HUDEP-2 (cell line): ENCODE measurements at regions not wholly inside any gene's neighbourhood (a gene's known extent, or its start where the extent isn't known, plus 50 kb on each side); places are given as distances from the start of the nearest gene placed in this dataset.
A peak's percentile ranks its signal among the peaks of the same experiment; 100 is the strongest.

ENCODE experiments used
- DNase-seq, 76 experiments: peaks; one replicate each; lab custom pipeline; 2025; ENCODE audit not compliant: unreplicated experiment in 76 of 76; lab: John Stamatoyannopoulos, UW

DNA sequence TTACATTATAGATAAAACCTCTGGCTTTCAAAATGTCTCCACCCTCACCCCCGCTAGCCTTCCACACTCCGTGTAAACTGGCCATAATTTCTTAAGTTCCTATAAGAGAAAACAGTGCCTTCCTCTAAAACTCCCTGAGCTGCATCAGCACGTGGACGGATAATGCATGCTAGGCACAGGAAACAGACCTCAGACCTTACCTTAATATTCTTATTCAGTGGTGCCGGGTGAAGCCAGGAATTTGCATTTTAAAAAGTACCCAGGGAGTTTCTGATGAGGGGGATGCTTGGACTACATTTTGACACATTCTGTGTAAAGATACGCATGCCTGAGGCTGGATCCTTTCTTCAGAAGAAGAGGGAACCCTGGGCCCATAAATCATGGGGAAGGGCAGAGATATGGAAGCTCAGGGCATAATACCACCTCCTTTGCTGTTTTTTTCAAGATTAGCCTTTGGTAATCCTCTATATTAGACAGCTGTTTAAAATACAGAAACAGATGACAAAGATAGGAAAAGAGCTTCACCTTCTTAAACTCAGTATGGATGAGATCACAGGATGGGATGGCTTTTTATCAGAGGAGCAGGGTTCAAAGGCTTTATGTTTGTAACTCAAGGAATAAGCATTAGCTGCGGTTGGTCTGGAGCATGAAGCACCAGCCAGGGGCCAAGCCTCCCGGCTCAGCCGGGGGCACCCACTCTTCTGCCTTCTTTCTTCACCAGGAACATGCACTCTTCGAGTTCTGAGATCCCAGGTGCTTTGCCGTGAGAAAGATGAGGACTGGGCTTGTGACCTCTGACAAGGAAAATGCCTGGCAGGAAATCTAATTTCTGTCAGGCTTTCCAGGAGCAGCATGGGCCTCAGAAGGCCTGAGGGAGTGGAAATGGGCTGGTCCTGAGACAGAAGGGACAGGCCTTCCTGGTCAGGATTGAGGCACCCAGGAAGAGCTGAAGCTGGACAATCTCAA lies 218.1 kb upstream of the SOX4 start:
- no peak for DNase-seq

DNA sequence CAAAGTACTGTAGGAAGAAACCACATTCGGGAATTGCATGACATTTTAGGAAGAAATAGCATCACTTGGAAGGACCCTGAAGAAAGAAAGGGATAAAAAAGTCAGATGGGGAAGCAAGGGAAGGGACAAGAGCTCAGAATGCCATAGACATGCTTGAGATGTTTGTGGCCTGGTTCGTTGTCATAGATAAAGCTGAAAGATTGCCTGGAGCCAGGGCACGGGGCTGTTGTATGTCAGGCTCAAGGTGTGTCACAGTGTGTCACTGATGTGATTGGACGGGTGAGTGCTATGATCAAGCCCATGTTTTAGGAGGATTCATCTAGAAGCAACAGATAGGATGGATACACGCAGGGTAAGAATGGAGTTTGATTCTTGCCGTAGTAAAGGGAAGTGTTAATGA lies 216.2 kb upstream of the SOX4 start:
- no peak for DNase-seq

- no peak for DNase-seq
Observed at GRCh38 chr6:21381331-21381963, 212.1 kb upstream of the SOX4 start.

GRCh38 chr6:21382821-21383449 lies 210.6 kb upstream of the SOX4 start:
- no peak for DNase-seq

- no peak for DNase-seq
Observed at GRCh38 chr6:21383450-21384085, 210.0 kb upstream of the SOX4 start.

DNA sequence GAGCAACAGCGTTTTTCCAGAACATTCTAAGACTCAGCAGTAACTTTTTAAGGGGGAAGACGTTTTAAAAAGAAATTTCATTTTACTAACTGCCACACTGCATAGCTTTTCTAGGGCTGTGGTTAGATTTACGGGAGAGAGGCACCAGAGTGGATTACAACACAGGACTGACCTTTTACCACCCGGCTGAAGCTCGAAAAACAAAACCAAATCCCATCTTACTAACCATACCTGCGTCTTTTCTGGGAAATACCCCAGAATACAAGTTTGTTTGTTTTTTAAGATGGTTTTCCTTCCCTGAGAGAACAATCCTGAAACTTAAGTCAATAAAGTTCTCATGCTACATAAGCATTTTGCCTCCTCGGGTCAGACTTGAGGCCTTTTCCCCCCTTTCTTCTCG lies 209.3 kb upstream of the SOX4 start:
- no peak for DNase-seq

GRCh38 chr6:21386744-21387143 lies 206.8 kb upstream of the SOX4 start:
- peak in 3 of 76 experiments; percentile 7 to 19 (median 15) for DNase-seq

DNA sequence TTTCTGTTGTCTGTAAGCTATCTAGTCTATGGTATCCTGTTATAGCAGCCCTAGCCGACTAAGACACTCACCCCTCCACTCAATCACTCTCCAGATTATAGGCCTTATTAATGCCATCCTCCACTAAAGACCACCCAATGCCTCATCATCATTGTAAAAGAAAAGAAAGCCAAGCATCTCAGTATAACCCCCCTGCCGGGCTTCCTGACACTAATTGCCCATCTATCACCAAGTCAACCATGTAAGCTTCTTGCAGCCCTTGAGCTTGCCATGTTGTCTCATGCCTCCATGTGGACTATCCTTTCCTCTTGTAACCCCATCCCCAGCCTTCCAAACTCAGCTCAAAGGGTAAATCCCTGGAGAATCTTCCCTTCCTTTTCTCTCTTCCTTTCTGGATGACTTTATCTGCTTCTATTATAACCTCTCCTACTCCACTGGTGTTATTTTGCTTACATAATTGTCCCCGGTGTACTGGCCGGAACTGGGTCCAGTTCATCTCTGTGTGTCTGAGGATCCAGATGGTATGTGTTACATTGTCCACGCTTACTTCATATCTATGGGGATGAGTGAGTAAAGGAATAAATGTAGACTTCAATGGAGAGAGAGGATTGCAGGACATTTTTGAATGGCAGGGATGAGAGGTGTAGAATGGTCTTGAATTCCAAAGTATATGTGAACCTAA lies 202.9 kb upstream of the SOX4 start:
- no peak for DNase-seq

- no peak for DNase-seq
Observed at GRCh38 chr6:21392177-21392576, 201.4 kb upstream of the SOX4 start.

- no peak for DNase-seq
Observed at GRCh38 chr6:21393441-21394165, 199.9 kb upstream of the SOX4 start.

GRCh38 chr6:21395121-21395520 lies 198.4 kb upstream of the SOX4 start:
- peak in 1 of 76 experiments; percentile 3 for DNase-seq

- no peak for DNase-seq
Observed at GRCh38 chr6:21396313-21396712, 197.2 kb upstream of the SOX4 start.

DNA sequence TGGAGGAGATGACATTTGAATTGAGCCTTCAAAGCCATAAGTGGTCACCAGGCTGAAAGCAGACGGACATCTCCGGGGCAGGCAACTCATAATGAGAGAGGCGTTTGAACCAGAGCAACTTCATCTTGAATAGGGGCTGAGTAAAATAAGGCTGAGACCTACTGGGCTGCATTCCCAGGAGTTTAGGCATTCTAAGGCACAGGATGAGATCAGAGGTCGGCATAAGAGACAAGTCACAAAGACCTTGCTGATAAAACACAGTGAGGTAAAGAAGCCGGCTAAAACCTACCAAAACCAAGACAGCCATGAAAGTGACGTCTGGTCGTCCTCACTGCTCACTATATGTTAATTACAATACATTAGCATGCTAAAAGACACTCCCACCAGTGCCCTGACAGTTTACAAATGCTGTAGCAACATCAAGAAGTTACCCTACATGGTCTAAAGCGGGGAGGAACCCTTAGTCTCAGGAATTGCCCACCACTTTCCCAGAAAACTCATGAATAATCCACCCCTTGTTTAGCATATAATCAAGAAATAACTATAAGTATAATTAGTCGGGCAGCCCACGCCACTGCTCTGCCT lies 194.7 kb upstream of the SOX4 start:
- no peak for DNase-seq

- DNase-seq: no peak
Observed at GRCh38 chr6:21402368-21402767, 191.2 kb upstream of the SOX4 start.

DNA sequence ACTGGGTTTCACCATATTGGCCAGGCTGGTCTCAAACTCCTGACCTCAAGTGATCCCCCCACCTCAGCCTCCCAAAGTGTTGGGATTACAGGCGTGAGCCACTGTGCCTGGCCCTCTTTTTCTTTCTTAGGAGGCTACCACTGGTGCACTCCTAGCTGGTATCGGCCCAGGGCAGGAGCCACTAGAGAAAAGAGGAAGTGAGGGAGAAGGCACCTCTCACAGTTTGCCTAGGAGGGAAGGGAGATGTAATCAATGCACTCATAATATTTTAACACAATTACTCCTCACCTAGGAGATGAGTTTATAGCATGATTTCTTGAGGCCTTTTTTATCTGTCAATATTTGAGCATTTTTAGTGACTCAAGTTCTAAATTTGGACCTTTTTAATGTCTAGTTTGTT lies 189.0 kb upstream of the SOX4 start:
- DNase-seq: peak in 3 of 76 experiments; percentile 2 to 13 (median 12)

DNA sequence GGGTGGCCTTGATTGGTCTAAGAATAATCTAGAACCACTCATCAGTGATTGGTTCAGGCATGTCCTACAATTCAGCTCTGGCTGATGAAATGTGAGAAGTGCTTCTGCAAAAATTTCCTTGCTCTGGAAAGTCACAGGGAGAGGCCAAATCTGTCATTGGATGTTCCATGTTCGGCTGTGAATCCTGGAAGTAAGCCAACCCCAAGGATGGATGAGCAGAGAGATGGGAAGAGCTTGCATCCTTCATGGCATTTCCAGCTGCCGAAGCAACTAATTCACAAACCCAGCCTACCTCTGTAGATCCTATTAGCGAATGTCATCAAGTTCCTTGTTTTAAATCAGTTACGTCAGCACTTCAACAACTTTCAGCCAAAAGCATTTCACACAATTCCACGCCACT lies 187.2 kb upstream of the SOX4 start:
- DNase-seq: no peak

DNA sequence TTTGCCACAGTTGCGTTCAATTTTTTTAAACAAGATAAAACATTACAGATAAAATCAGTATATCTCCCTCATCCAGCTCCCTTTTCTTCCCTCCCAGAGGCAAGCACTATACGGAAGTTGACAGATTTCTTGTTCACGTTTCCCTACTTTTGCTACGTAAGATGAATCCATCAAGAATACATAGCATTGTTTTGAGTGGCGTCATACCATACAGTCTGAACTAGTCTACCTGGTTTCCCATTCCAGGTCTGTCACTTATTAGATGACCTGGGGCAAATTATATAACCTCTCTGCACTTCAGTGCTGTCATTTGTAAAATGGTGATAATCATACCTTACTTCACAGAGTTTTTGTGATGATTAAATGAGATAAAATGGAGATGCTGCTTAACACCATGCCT lies 184.3 kb upstream of the SOX4 start:
- no peak for DNase-seq

DNA sequence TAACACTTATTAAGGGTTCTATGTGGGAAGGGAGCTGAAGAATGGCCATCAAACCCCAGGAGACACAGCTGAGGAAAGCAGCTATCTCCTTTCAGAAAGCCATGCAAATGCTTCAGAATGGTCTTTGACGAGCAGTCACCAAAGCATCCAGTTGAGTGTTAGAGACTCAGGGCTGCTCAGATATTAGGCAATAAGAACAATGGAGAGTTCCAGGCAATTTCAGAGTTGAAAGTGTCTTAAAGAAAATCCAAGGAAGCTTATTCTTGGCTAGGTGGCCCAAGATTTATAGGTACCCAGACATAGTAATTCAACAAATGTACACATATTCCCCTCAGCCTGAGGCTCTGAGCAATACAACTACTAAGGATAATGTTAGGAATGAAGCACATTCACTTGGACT lies 180.1 kb upstream of the SOX4 start:
- no peak for DNase-seq

GRCh38 chr6:21414065-21414464 lies 179.5 kb upstream of the SOX4 start:
- no peak for DNase-seq
